ENCODE measurements at regions not wholly inside any gene's neighbourhood (a gene's known extent, or its start where the extent isn't known, plus 50 kb on each side); places are given as distances from the start of the nearest gene placed in this dataset.

- DNase-seq = peak; percentile 45 to 77 (median 63)
- H3K27me3 ChIP-seq (ENCODE audit: control insufficient read depth, insufficient read depth) = no peaks in the 10 kb centered on the region
- peak; percentile 81 to 82 for ATAC-seq
- H3K4me3 ChIP-seq (ENCODE audit: low read length) = no peak overlapping the region
- intact Hi-C loops (cut with DNase I) = no loop called here
- peaks cover 3% of the 10 kb centered on the region for H3K4me1 ChIP-seq (ENCODE audit: control insufficient read depth, insufficient read depth, low read length)
- 69% methylated on average over 13 of the region's 13 CpGs for whole genome bisulfite sequencing
- peak overlapping the region; percentile 12 for H3K27ac ChIP-seq (ENCODE audit: low read length)
- H3K9me3 ChIP-seq (ENCODE audit: control insufficient read depth, low read length) = no peaks in the 10 kb centered on the region
Observed at GRCh38 chr10:10848488-10849111, 169.1 kb upstream of the CELF2 start.

GRCh38 chr10:10849306-10849705, 168.4 kb upstream of the CELF2 start:
- Histone ChIP-seq H3K9me3 (ENCODE audit: control insufficient read depth, low read length) (no peaks in the 10 kb centered on the region), H3K4me3 (ENCODE audit: low read length) (no peak overlapping the region), H3K27ac (ENCODE audit: low read length) (no peak overlapping the region), H3K27me3 (ENCODE audit: control insufficient read depth, insufficient read depth) (no peaks in the 10 kb centered on the region), H3K4me1 (ENCODE audit: control insufficient read depth, insufficient read depth, low read length) (peaks cover 3% of the 10 kb centered on the region)
- ATAC-seq = no peak
- intact Hi-C loops (cut with DNase I) = no loop called here
- DNase-seq = no peak
- WGBS = 88% methylated on average over 4 of the region's 4 CpGs

GRCh38 chr10:10850214-10850613, 167.5 kb upstream of the CELF2 start:
- intact Hi-C loops (cut with DNase I) = no loop called here
- no peak overlapping the region for H3K27ac ChIP-seq (ENCODE audit: low read length)

GRCh38 chr10:10852464-10852863, 165.2 kb upstream of the CELF2 start:
- H3K9me3 ChIP-seq (ENCODE audit: control insufficient read depth, low read length) = no peaks in the 10 kb centered on the region
- DNase-seq (no peak), ATAC-seq (no peak)
- H3K27me3 ChIP-seq (ENCODE audit: control insufficient read depth, insufficient read depth) = no peaks in the 10 kb centered on the region
- H3K4me1 ChIP-seq (ENCODE audit: control insufficient read depth, insufficient read depth, low read length) = peaks cover 1% of the 10 kb centered on the region
- H3K27ac ChIP-seq (ENCODE audit: low read length) = no peak overlapping the region
- WGBS = 86% methylated on average over 4 of the region's 4 CpGs
- intact Hi-C loops (cut with DNase I) = no loop called here
- no peak overlapping the region for H3K4me3 ChIP-seq (ENCODE audit: low read length)

More at GRCh38 chr10:10850214-10850613, 167.5 kb upstream of the CELF2 start:
- 50% methylated on average over 3 of the region's 3 CpGs for WGBS
- H3K9me3 ChIP-seq (ENCODE audit: control insufficient read depth, low read length) = no peaks in the 10 kb centered on the region
- H3K4me1 ChIP-seq (ENCODE audit: control insufficient read depth, insufficient read depth, low read length) = peaks cover 3% of the 10 kb centered on the region
- DNase-seq (no peak), ATAC-seq (peak; percentile 64 to 76)
- H3K4me3 ChIP-seq (ENCODE audit: low read length) = no peak overlapping the region
- no peaks in the 10 kb centered on the region for H3K27me3 ChIP-seq (ENCODE audit: control insufficient read depth, insufficient read depth)

GRCh38 chr10:10853954-10854353, 163.7 kb upstream of the CELF2 start:
- peaks cover 1% of the 10 kb centered on the region for H3K4me1 ChIP-seq (ENCODE audit: control insufficient read depth, insufficient read depth, low read length)
- WGBS = 94% methylated on average over 3 of the region's 3 CpGs
- no peaks in the 10 kb centered on the region for H3K27me3 ChIP-seq (ENCODE audit: control insufficient read depth, insufficient read depth)
- no peak overlapping the region for H3K4me3 ChIP-seq (ENCODE audit: low read length)
- H3K9me3 ChIP-seq (ENCODE audit: control insufficient read depth, low read length) = no peaks in the 10 kb centered on the region
- no peak for DNase-seq
- no peak for ATAC-seq
- no peak overlapping the region for H3K27ac ChIP-seq (ENCODE audit: low read length)
- intact Hi-C loops (cut with DNase I) = no loop called here

GRCh38 chr10:10854725-10855124, 162.9 kb upstream of the CELF2 start:
- no peak for DNase-seq
- WGBS = 83% methylated on average over 4 of the region's 4 CpGs
- peaks cover 1% of the 10 kb centered on the region for H3K4me1 ChIP-seq (ENCODE audit: control insufficient read depth, insufficient read depth, low read length)
- intact Hi-C loops (cut with DNase I) = no loop called here
- no peaks in the 10 kb centered on the region for H3K27me3 ChIP-seq (ENCODE audit: control insufficient read depth, insufficient read depth)
- H3K27ac ChIP-seq (ENCODE audit: low read length) = no peak overlapping the region
- no peak overlapping the region for H3K4me3 ChIP-seq (ENCODE audit: low read length)
- H3K9me3 ChIP-seq (ENCODE audit: control insufficient read depth, low read length) = no peaks in the 10 kb centered on the region
- ATAC-seq = no peak

GRCh38 chr10:10855151-10855581, 162.5 kb upstream of the CELF2 start:
- DNase-seq = peak in 1 of 3 donors; percentile 16
- H3K4me3 ChIP-seq (ENCODE audit: low read length) = no peak overlapping the region
- 27% methylated on average over 1 of the region's 1 CpG for WGBS
- peaks cover 1% of the 10 kb centered on the region for H3K4me1 ChIP-seq (ENCODE audit: control insufficient read depth, insufficient read depth, low read length)
- ATAC-seq = peak in 1 of 2 donors; percentile 57
- H3K27me3 ChIP-seq (ENCODE audit: control insufficient read depth, insufficient read depth) = no peaks in the 10 kb centered on the region
- intact Hi-C loops (cut with DNase I) = no loop called here
- no peaks in the 10 kb centered on the region for H3K9me3 ChIP-seq (ENCODE audit: control insufficient read depth, low read length)
- H3K27ac ChIP-seq (ENCODE audit: low read length) = no peak overlapping the region

- H3K27ac ChIP-seq (ENCODE audit: low read length) = no peak overlapping the region
- H3K4me3 ChIP-seq (ENCODE audit: low read length) = no peak overlapping the region
- no peaks in the 10 kb centered on the region for H3K9me3 ChIP-seq (ENCODE audit: control insufficient read depth, low read length)
- H3K4me1 ChIP-seq (ENCODE audit: control insufficient read depth, insufficient read depth, low read length) = no peaks in the 10 kb centered on the region
- ATAC-seq (no peak), DNase-seq (no peak)
- 59% methylated on average over 2 of the region's 2 CpGs for WGBS
- intact Hi-C loops (cut with DNase I) = no loop called here
- no peaks in the 10 kb centered on the region for H3K27me3 ChIP-seq (ENCODE audit: control insufficient read depth, insufficient read depth)
Observed at GRCh38 chr10:10860455-10860976, 157.2 kb upstream of the CELF2 start.

- H3K27ac ChIP-seq (ENCODE audit: low read length) = no peak overlapping the region
- WGBS = 89% methylated on average over 3 of the region's 3 CpGs
- H3K4me3 ChIP-seq (ENCODE audit: low read length) = no peak overlapping the region
- no peaks in the 10 kb centered on the region for H3K4me1 ChIP-seq (ENCODE audit: control insufficient read depth, insufficient read depth, low read length)
- DNase-seq = no peak
- no peaks in the 10 kb centered on the region for H3K9me3 ChIP-seq (ENCODE audit: control insufficient read depth, low read length)
- intact Hi-C loops (cut with DNase I) = no loop called here
- H3K27me3 ChIP-seq (ENCODE audit: control insufficient read depth, insufficient read depth) = no peaks in the 10 kb centered on the region
- no peak for ATAC-seq
Observed at GRCh38 chr10:10865303-10865702, 152.4 kb upstream of the CELF2 start.

GRCh38 chr10:10865913-10866312, 151.8 kb upstream of the CELF2 start:
- DNase-seq (peak in 1 of 3 donors; percentile 20), ATAC-seq (no peak)
- 93% methylated on average over 6 of the region's 6 CpGs for WGBS
- no peaks in the 10 kb centered on the region for H3K4me1 ChIP-seq (ENCODE audit: control insufficient read depth, insufficient read depth, low read length)
- no peaks in the 10 kb centered on the region for H3K27me3 ChIP-seq (ENCODE audit: control insufficient read depth, insufficient read depth)
- H3K27ac ChIP-seq (ENCODE audit: low read length) = no peak overlapping the region
- intact Hi-C loops (cut with DNase I) = no loop called here
- H3K4me3 ChIP-seq (ENCODE audit: low read length) = no peak overlapping the region
- H3K9me3 ChIP-seq (ENCODE audit: control insufficient read depth, low read length) = no peaks in the 10 kb centered on the region

- H3K9me3 ChIP-seq (ENCODE audit: control insufficient read depth, low read length) = no peaks in the 10 kb centered on the region
- DNase-seq = no peak
- H3K4me1 ChIP-seq (ENCODE audit: control insufficient read depth, insufficient read depth, low read length) = peaks cover 4% of the 10 kb centered on the region
- WGBS = 73% methylated on average over 4 of the region's 4 CpGs
- no peak for ATAC-seq
- H3K4me3 ChIP-seq (ENCODE audit: low read length) = no peak overlapping the region
- no peak overlapping the region for H3K27ac ChIP-seq (ENCODE audit: low read length)
- intact Hi-C loops (cut with DNase I) = no loop called here
- H3K27me3 ChIP-seq (ENCODE audit: control insufficient read depth, insufficient read depth) = no peaks in the 10 kb centered on the region
Observed at GRCh38 chr10:10869592-10869991, 148.1 kb upstream of the CELF2 start.

All from right cardiac atrium (tissue), 5 donors.